Stimulated activated CD4-positive, alpha-beta T cell treated with anti-CD3 and anti-CD28 coated beads, Interleukin-12 subunit alpha, Interleukin-12 subunit beta, amount 100 ng/mL, for 24 hours (primary cell): ENCODE measurements at regions not wholly inside any gene's neighbourhood (a gene's known extent, or its start where the extent isn't known, plus 50 kb on each side); places are given as distances from the start of the nearest gene placed in this dataset.

ENCODE experiments used
- DNase-seq, 2 experiments: peaks; one replicate each; pipeline ENCODE4 v3.0.0-alpha.2; 2020; ENCODE audit warnings: low read depth in 2 of 2

DNA sequence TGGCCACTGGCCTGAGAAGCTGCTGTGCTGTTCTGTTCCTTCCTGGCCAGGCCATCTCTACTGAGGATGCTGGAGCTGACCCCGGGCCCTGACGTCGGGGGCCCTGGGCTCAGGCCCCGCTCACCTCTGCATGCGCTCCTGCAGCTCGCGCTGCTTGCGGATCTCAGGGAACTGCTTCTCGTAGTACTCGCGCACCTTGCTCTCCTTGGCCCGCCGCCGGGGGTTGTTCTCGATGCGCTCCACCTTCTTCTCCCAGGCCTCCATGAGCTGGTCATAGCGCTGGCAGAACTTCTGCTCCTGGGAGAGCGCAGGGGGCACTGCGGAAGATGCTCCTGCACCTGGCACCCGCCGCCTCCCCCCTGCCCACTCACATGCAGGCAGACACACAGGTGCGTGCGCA, 135.6 kb downstream of the RFLNA start:
- no peak for DNase-seq

DNA sequence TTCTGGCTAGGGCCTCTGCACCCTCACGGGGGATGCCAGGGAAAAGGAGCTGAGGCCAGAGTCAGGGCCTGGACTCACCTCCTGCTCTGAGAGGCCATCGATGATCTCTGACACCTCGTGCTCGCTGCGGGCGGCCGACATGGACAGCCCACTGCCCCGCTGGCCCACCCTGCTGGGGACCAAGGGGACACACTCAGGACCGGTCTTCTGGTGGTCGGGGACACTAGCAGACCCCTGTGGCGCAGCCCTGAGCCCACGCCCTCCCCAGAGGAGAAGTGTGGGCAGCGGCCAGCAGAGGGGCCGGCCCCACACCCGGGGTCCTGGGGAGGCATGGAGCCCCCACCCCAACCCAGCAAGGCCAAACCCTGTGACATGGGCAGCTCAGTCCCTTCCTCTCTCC, 134.6 kb downstream of the RFLNA start:
- no peak for DNase-seq

DNA sequence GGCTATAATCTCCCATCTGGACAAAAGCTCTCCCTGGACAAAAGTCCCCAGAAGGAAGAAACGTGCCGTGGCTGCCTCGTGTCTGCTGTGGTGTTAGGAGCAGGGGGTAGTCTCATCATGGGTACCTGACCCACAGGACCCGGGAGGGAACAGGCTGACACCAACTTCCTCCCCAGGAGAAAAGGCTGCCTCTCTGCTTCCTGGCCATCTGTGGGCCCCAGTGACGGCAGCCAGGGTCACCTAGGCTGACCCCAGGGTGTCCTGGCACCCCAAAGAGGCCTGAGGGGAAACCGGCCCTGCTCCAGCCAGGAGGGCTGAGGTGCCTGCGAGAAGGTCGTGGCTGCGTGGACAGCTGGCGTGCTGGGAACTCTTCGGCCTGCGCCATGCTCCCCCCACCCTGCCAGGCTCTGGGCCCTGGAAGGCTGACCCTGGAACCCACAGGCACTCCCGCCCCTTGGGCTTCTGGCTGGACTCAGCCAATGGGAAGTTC, 133.9 kb downstream of the RFLNA start:
- DNase-seq: no peak

DNA sequence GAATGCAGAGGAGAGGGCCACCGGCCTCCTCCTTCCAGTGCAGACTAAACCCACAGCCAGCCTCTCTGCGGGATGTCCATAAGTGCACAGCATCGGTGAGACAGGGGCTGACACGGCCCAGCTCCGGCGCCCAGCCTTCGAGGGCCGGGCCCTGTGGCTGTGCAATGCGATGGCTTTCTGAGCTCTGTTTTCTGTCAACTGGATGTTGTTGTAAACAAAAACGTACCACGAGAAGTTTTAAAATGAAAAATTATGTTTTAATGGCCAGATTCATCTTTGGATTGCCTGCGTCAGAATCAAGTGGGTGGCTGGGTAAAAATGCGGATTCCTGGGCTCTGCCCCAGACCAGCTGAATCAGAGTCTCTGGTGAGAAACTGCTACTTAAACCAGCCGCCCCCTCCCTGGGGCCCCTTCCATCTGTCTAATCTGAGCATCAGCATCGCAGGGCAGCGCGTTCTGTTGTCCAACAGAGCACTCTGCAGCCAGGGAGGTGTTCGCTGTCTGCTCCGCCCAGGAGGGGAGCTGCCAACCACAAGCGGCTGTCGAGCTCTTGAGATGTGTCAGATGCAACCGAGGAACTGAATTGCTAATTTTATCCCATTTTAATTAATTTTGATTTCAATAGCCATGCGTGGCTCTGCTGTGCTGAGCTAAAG, 133.4 kb downstream of the RFLNA start:
- DNase-seq: no peak

DNA sequence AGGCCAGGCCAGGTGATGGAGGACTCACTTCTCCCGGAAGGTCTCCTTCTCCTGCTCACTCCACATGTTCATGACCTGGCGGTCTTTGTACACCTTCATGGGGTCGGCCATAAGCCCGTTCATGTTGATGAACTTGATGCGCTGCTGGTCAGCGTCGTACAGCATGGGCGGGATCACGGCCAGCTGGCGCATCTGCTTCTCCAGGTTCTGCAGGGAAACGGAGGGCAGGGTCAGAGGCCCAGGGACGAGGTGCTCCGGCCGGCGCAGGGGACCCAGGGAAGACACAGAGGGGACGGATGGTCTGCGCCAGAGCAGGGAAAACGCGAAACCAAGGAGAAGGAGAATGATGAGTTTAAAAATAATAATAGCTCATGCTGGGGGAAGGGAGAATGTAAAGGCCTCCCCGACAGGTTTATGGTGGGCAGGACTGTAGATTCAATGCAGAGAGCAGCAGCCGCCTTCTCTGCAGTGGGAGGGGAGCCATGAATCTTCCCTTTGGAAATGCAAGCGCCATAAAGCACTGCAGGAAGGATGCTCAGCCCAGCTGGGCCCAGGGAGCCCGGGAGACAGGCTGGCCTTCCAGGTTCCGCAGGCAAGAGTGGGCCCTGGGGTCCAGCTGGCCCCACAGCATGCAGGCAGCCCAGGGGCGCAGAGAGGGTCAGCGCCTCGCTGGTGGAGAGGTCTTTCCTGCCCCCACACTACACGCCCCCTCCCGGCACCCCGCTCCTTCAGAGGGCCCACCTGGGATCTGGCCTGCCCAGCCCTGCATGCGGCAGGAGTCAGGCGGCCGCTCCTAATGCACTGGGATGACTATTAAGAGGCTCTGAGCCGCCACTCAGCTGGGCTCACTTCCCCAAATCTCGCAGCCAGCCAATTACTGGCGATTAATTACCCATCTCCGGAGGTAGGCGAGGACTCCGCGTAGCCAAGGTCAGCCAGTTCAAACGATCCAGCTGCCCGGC, 132.0 kb downstream of the RFLNA start:
- no peak for DNase-seq

DNA sequence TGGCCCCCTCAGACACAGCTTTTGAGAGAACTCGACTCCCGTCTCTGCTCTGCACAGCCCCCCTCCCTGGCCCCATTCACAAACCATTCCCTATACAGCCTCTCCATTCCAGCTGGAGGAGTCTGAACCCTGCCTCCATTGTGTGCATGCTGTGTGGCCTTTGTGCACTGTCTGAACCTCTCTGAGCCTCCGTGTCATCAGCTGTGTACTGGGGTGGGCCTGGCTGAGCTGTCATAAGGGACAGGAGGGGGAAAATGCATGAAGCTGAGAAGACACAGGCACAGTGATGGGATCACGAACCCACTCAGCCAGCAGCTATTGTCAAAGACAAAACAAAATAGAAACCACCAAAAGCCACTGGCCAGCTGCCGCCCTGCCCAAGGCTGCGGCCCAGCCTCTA, 130.8 kb downstream of the RFLNA start:
- DNase-seq: no peak

DNA sequence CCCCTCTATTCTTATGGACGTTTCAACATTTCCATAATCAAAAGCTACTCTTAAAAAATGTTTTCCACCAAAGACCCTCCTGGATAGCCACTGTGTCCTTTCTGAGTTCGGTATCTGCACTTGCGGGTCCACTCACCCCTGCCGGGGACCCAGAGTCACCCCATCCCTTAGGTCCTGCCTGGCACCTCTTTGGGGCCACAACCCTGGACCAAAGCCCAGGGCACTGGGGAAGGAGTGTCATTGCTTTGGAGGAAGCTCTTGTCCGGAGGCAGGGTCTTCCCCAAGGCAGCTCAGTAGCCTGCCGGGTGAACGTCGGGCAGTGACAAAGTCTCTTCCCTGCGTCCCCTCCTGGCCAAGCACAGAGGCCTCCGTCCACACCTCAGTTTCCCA, 129.6 kb downstream of the RFLNA start:
- DNase-seq: no peak

DNA sequence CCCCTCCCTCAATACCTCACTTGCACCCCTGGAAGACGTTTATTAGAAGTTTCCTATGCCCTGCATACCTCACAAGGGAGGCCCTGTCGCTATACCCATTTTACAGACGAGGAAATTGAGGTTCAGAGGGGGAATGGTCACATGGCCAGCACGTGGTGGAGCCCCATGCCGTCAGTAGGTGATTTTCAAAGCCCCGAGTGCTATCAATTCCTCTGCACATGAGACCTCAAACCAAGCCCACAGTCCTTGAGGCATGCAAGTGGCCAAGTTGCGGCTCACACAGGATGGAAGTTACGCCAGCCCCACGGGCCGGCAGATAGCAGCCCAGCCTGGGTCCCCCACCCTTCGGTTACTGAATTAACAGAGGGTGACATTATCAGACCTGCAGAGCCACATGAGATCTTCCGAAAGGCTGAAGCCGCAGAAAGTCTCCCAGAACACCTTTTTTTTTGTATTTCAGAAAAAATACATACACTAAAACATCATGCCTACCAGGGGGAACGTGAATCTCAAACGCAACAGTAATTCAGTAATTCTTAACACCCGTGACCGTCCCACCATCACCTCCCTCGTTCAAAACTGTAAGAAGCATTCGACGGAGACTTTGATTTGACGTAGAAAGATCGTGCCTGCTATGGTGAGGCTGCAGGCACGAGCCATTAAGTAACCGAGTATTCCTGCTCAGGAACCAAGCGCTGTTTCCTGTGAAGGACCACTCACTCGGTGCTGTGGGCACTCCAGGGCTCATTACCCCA, 129.0 kb downstream of the RFLNA start:
- DNase-seq: no peak

DNA sequence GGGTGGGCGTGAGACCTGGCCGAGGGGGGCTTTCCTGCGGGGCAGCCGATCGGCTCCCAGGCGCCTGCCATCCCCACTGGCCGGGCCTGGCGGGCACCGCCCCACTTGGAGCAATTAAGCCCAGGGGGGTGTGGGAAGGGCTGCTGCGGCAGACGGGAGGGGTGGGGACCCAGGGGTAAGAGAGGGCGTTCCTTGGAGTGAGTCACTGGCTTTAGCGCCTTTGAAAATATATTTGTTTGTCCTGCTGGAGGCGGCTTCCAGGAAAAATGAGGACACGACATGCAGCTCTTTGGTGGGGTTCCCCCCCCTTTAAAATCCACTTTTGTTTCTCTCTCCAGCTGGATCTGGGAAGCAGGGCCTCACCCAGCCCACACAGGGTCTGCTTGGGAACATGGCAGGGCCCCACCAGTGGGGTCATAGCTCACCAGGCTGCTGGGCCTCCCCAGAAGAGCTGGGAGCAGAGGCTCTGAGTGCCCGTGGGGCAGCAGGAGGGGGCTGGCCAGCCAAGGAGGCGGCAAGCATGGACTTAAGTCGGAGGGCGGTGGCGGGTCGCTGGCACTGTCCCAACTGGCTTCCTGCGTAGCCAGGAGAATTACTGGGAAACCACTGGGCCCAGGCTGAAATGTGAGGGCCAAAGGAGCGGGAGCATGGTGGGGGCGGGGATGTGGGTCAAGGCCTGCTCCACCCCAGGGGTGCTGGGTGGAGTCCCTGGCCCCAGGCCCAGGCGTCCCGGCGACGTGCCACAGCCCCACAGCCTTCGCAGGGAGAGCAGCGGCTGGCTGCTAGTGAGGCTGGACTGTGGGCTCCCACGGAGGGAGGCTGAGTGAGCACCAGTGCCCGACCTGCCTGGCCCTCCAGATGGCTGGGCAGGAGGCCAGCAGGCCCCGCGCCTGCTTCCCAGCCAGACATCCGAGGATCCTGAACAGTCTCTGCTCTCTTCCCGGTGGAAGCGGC, 128.0 kb downstream of the RFLNA start:
- no peak for DNase-seq

DNA sequence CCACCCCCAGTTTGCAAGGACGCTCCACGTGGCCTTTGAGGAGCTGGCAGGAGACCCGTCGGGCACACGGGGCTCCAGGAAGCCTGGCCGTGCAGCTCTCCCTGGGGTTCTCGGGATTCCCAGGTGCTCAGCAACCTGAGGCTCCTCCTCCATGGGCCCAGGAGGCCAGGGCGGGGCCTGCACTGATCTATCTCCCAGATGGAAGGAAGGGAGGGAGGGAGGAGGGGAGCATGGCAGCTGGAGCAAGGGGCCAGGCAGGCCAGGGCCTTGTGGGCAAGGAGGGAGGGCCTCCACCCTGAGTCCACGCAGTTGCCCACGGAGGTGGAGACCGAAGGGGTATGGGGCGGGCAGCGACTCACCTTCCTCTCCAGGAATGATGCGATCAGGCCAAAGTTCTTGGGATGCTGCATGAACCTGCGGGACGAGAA, 127.3 kb downstream of the RFLNA start:
- DNase-seq: no peak

DNA sequence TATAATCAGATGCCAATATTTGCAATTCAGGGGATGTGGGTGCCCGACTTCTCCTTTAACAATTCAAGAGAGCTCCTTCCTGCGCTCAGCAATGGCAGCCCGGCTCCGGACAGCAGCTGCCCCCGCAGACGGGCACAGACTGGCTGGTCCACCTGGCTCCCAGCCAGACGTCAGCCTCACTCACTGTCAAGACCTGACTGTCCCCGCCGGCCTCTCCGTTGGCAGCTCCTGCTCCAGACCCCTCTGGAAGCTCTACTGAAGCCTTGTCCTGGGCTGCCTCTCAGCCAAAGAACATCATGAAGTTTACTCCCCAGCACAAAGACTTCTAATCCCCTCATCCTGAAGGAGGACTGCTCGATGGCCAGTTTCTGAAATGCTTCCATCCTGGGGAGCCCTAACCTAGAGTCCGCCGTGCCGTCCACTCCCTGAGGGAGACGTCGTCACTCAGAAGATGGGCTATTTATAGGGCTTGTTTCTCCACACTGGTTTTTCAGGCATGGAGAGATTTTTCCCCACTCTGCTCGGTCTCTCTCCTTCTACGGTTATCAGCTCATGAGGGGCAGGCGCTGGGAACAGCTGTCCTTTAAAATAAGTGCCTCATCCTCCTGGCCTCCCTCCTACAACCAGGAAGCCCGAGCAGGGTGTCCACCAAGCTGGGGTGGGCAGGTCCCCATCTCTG, 126.2 kb downstream of the RFLNA start:
- no peak for DNase-seq

DNA sequence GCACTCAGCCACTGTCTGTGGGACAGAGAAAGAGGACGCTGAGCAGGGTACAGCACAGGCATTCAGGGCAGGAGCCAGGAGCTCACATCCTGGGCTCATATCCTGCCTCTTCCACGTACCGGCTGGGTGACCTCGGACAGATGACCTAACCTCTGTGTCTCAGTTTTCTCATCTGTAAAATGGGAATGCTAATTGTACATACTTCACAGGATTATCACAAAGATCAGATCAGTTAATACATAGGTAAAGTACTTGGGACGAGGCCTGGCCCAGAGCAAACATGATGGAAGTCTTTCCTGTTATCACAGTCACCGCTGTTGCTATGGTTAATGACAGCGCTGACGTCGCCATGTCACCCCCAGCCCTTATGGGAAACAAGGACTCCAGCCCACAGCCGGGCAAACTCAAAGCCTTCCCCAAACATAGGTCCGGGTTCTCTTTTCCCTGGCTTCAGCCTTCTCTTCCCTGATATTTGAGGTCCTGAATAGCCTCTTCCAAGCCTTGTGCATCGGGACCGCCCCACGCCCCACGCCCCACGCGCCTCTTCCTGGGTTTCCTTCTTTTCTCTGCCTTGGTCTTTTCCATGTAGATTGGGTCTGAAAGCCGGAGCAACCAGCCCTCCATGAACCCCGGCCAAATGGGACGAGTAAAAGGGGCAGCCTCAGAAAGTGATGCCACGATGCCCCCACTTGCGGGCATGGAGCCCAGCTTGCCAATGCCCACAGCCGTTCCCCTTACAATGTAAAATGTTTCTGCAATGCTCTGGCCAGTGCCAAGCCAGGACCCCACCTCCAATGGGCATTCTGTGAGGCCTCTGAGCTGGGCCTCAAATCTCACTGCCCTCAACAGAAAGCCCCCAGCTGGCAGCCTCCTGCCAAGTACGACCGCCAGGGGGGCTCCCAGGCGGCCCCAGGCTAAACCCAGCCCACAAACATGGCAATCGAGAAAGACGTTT, 125.4 kb downstream of the RFLNA start:
- no peak for DNase-seq

DNA sequence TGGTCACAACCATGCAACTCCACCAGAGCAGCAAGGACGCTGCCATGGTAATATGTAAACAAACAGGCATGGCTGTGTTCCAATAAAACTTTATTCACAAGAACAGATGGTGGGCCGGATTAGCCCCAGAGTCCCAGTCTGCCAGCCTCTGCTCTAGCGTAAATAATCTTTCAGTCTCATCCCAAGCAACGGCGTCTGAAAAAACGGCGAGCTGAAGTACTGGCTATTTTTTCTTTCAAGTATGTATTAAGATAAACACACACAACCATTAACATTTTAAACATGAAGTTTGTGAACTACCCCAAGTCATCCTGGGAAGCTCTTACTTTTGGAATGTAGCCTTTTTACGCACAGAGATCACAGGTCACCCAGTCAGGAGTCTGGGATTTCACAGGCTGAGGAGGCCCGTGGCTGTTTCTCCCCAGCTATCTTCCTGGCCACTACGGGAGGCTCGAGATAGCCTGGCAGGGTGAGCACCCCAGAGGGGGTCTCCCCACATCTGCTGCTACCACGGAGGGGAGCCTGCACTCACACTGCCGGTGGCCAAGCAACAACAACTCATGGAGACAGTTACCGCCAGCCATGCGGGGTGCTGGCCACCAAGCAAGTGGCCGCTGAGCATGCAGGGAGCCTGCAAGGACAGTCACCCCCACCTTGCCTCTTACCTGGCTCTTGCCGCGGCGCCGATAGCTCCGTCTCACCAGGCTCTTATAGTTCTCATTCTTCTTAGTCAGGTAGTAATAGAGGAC, 124.6 kb downstream of the RFLNA start:
- no peak for DNase-seq

DNA sequence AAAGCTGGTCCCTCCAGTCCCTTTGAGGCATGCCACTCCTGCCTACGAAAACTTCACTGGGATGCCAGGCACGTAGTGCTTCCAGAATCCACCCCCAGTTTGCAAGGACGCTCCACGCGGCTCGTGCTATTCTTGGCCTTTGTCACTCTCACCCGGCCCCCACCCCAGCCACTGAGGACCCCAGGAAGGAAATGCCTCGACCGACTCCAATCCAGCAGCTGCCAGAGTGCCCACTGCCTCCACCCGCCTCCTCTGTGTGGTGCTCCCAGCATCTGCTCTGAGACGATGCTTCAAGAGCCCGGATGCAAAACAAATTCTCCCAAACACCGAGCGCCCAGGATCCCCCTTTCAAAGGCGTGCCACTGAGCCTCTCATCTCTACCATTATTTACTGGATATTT, 123.9 kb downstream of the RFLNA start:
- no peak for DNase-seq

DNA sequence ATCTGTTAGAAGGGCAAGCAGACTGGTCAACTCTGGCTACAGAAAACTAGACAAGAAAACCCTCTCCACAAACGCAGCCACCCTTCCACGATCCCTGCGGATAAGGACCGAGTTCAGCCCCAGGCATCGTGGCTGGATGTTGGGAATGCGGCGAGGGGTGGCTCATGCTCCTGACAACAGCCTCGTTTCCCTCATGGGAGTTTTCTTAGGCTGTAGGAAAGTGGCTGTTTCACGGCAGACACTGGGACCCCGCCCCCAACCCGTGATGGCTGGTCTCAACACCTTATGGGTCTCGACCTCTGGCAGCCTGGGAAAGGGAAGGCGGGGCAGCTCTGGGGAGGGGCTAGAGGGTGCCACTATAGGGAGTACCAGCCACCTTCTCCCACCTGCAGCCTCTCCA, 123.3 kb downstream of the RFLNA start:
- no peak for DNase-seq

DNA sequence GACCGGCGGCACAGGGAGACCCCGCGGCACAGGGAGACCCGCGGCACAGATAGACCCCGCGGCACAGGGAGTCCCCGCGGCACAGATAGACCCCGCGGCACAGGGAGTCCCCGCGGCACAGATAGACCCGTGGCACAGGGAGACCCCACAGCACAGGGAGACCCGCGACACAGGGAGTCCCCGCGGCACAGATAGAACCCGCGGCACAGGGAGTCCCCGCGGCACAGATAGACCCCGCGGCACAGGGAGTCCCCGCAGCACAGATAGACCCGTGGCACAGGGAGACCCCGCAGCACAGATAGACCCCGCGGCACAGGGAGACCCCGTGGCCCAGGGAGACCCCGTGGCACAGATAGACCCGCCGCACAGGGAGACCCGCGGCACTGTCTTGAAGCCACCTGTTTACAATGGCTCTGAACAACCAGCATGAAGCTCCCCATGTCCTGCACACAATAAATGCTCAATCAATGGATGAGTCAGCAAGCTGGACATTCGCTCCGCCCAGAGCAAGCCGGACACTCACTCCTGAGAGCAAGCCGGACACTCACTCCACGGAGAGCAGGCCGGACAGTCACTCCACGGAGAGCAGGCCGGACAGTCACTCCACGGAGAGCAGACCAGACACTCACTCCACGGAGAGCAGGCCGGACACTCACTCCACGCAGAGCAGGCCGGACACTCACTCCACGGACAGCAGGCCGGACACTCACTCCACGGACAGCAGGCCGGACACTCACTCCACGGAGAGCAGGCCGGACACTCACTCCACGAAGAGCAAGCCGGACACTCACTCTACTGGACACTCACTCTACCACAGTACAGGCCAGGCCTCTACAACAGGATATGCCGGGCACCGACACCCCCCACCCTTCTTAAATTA, 121.9 kb downstream of the RFLNA start:
- DNase-seq: no peak

DNA sequence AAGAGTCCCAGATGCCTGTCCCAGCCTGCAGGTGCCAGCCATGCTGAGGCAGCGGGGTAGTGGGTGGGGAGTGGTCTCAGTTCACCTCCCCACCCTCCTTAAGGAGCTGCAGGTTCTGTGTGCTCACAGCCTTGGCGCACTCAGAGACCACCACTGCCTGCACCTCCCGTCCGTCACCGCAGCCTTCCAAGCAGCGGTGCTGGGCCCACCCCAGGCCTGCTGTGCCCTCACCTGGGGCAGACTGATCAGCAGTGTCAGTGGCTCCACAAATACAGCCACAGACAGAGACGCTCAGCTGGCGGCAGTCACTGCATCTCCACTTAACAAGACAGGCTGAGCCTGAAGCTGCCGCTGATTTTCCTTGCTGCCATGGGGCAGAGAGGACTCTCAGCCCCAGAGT, 120.2 kb downstream of the RFLNA start:
- no peak for DNase-seq

DNA sequence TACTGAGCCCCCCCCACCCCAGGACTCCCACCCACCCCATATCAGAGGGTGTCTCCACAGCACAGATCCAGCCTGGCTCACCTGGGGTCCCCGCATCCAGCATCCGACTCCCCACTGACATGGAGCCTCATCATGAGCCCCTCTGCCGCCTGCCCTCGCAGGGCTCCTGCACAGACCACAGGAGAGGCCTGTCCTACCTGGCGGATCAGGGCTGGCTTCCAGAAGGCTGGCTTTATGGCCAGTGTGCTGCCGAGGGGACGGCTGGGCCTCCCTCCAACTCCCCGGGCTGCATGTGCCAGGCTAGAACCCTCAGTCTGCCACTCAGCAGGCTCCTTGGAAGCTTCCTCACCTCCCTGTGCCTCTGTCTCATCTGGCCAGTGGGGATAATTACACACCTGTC, 119.0 kb downstream of the RFLNA start:
- DNase-seq: no peak
